ENCODE measurements at regions not wholly inside any gene's neighbourhood (a gene's known extent, or its start where the extent isn't known, plus 50 kb on each side); places are given as distances from the start of the nearest gene placed in this dataset.
"Not testable (repeated sequence)": the region's sequence is repeated elsewhere in the genome, so short reads cannot be mapped to it uniquely, and the experiment has no call there.

GRCh38 chr9:38249049-38249448 lies 143.5 kb upstream of the ALDH1B1 start:
- H3K27ac ChIP-seq, result no peak overlapping the region
- TF ChIP-seq CTCF (conservative IDR thresholded peaks at IDR 0.05) (no peak), ZFX (IDR thresholded peaks at IDR 0.05) (no peak)

- H3K27ac ChIP-seq, result no peak overlapping the region
- TF ChIP-seq CTCF (conservative IDR thresholded peaks at IDR 0.05), result no peak
- no peak for TF ChIP-seq ZFX (IDR thresholded peaks at IDR 0.05)
Observed at GRCh38 chr9:38246833-38247232, 145.7 kb upstream of the ALDH1B1 start.

- H3K27ac ChIP-seq, result no peak overlapping the region
- TF ChIP-seq CTCF (conservative IDR thresholded peaks at IDR 0.05), result no peak
- TF ChIP-seq ZFX (IDR thresholded peaks at IDR 0.05), result no peak
Observed at GRCh38 chr9:38244971-38245370, 147.5 kb upstream of the ALDH1B1 start.

GRCh38 chr9:38243993-38244392 lies 148.5 kb upstream of the ALDH1B1 start:
- no peak for TF ChIP-seq ZFX (IDR thresholded peaks at IDR 0.05)
- no peak for TF ChIP-seq CTCF (conservative IDR thresholded peaks at IDR 0.05)
- no peak overlapping the region for H3K27ac ChIP-seq

- H3K27ac ChIP-seq, result not testable (repeated sequence)
Observed at GRCh38 chr9:38242151-38242550, 150.4 kb upstream of the ALDH1B1 start.

- H3K27ac ChIP-seq, result no peak overlapping the region
- TF ChIP-seq ZFX (IDR thresholded peaks at IDR 0.05) (no peak), CTCF (conservative IDR thresholded peaks at IDR 0.05) (no peak)
Observed at GRCh38 chr9:38240051-38240450, 152.5 kb upstream of the ALDH1B1 start.

GRCh38 chr9:38235244-38235643 lies 157.3 kb upstream of the ALDH1B1 start:
- no peak overlapping the region for H3K27ac ChIP-seq
- no peak for TF ChIP-seq ZFX (IDR thresholded peaks at IDR 0.05)
- TF ChIP-seq CTCF (conservative IDR thresholded peaks at IDR 0.05), result no peak

GRCh38 chr9:38234479-38235170 lies 157.9 kb upstream of the ALDH1B1 start:
- TF ChIP-seq CTCF (conservative IDR thresholded peaks at IDR 0.05), result no peak
- TF ChIP-seq ZFX (IDR thresholded peaks at IDR 0.05), result no peak
- no peak overlapping the region for H3K27ac ChIP-seq
